ENCODE measurements at regions not wholly inside any gene's neighbourhood (a gene's known extent, or its start where the extent isn't known, plus 50 kb on each side); places are given as distances from the start of the nearest gene placed in this dataset.
"Not testable (repeated sequence)": the region's sequence is repeated elsewhere in the genome, so short reads cannot be mapped to it uniquely, and the experiment has no call there.

GRCh38 chr1:232136136-232136535 is 493.8 kb downstream of the SIPA1L2 start:
- DNase-seq (ENCODE audit: low read depth) = no peak

GRCh38 chr1:232134365-232134764 is 495.6 kb downstream of the SIPA1L2 start:
- DNase-seq (ENCODE audit: low read depth) = no peak

GRCh38 chr1:232132572-232132971 is 497.4 kb downstream of the SIPA1L2 start:
- DNase-seq (ENCODE audit: low read depth) = no peak

GRCh38 chr1:232131715-232132391 is 498.1 kb downstream of the SIPA1L2 start:
- DNase-seq (ENCODE audit: low read depth) = no peak

- no peak for DNase-seq (ENCODE audit: low read depth)
Observed at GRCh38 chr1:232130815-232131480, 499.0 kb downstream of the SIPA1L2 start.

GRCh38 chr1:232127190-232127589 is 500.6 kb downstream of the DISC1 start:
- DNase-seq (ENCODE audit: low read depth) = peak; percentile 92

GRCh38 chr1:232123775-232124659 is 497.4 kb downstream of the DISC1 start:
- peak; percentile 41 for DNase-seq (ENCODE audit: low read depth)

GRCh38 chr1:232117903-232118302 is 491.3 kb downstream of the DISC1 start:
- not testable (repeated sequence) for DNase-seq (ENCODE audit: low read depth)

GRCh38 chr1:232114985-232115384 is 488.4 kb downstream of the DISC1 start:
- no peak for DNase-seq (ENCODE audit: low read depth)

GRCh38 chr1:232112076-232112475 is 485.5 kb downstream of the DISC1 start:
- DNase-seq (ENCODE audit: low read depth) = no peak

- DNase-seq (ENCODE audit: low read depth) = no peak
Observed at GRCh38 chr1:232111611-232112010, 485.0 kb downstream of the DISC1 start.

GRCh38 chr1:232110281-232111090 is 483.9 kb downstream of the DISC1 start:
- DNase-seq (ENCODE audit: low read depth) = peak; percentile 96

- no peak for DNase-seq (ENCODE audit: low read depth)
Observed at GRCh38 chr1:232109391-232109790, 482.8 kb downstream of the DISC1 start.

GRCh38 chr1:232108598-232108997 is 482.0 kb downstream of the DISC1 start:
- no peak for DNase-seq (ENCODE audit: low read depth)

- no peak for DNase-seq (ENCODE audit: low read depth)
Observed at GRCh38 chr1:232106415-232106814, 479.8 kb downstream of the DISC1 start.

- DNase-seq (ENCODE audit: low read depth) = no peak
Observed at GRCh38 chr1:232105561-232105960, 479.0 kb downstream of the DISC1 start.

- DNase-seq (ENCODE audit: low read depth) = no peak
Observed at GRCh38 chr1:232101231-232101630, 474.6 kb downstream of the DISC1 start.

GRCh38 chr1:232096751-232097150 is 470.2 kb downstream of the DISC1 start:
- peak; percentile 15 for DNase-seq (ENCODE audit: low read depth)
